SK-N-SH treated with all-trans-retinoic acid at 6 μM for 48 hours (cell line): ENCODE measurements at regions not wholly inside any gene's neighbourhood (a gene's known extent, or its start where the extent isn't known, plus 50 kb on each side); places are given as distances from the start of the nearest gene placed in this dataset.

Experiments used
- ATAC-seq: fragments of 200-7000 bp; cut with Tn5 transposase; 3 replicates; pipeline ENCODE4 v1.9.1; 2020; ENCODE audit warnings: mild to moderate bottlenecking, moderate library complexity
- ARNTL ChIP-seq: fragments of 450-650 bp; formaldehyde crosslinking; IDR thresholded peaks from 2 replicates; pipeline ENCODE4 v1.5.0; 2020; ENCODE audit warnings: low read depth, mild to moderate bottlenecking, moderate library complexity, borderline replicate concordance
- BACH2 ChIP-seq: fragments of 250-450 bp; sonication (Bioruptor Pico); IDR thresholded peaks from 2 replicates; pipeline ENCODE4 v1.9.0; 2021; ENCODE audit warnings: mild to moderate bottlenecking, borderline replicate concordance
- CSDC2 ChIP-seq: fragments of 250-450 bp; sonication (Bioruptor Pico); IDR thresholded peaks from 2 replicates; pipeline ENCODE4 v1.5.0; 2020; ENCODE audit warnings: mild to moderate bottlenecking, moderate library complexity
- ESRRG ChIP-seq: fragments of 250-450 bp; sonication (Bioruptor Pico); IDR thresholded peaks from 2 replicates; pipeline ENCODE4 v1.6.1; 2021; ENCODE audit warnings: mild to moderate bottlenecking
- ISL1 ChIP-seq: fragments of 250-450 bp; sonication (Bioruptor Pico); IDR thresholded peaks from 2 replicates; pipeline ENCODE4 v2.1.2; 2022; ENCODE audit warnings: mild to moderate bottlenecking, moderate library complexity
- OSR1 ChIP-seq: fragments of 250-450 bp; sonication (Bioruptor Pico); IDR thresholded peaks from 2 replicates; pipeline ENCODE4 v1.8.0; 2022; ENCODE audit warnings: moderate library complexity, mild to moderate bottlenecking, inconsistent platforms
- PPARA ChIP-seq: fragments of 250-450 bp; sonication (Bioruptor Pico); IDR thresholded peaks from 2 replicates; pipeline ENCODE4 v1.5.0; 2020; ENCODE audit warnings: mild to moderate bottlenecking, borderline replicate concordance
- RARB ChIP-seq: fragments of 250-450 bp; sonication (Bioruptor Pico); IDR thresholded peaks from 2 replicates; pipeline ENCODE4 v1.8.0; 2021; ENCODE audit warnings: mild to moderate bottlenecking, moderate library complexity
- SNAI2 ChIP-seq: fragments of 250-450 bp; sonication (Bioruptor Pico); IDR thresholded peaks from 2 replicates; pipeline ENCODE4 v1.5.0; 2020; ENCODE audit warnings: mild to moderate bottlenecking, moderate library complexity
- TCF4 ChIP-seq: fragments of 250-450 bp; sonication (Bioruptor Pico); IDR thresholded peaks from 2 replicates; pipeline ENCODE4 v1.8.0; 2021; ENCODE audit warnings: mild to moderate bottlenecking, moderate library complexity, borderline replicate concordance
- TOX ChIP-seq: fragments of 250-450 bp; sonication (Bioruptor Pico); IDR thresholded peaks from 2 replicates; pipeline ENCODE4 v1.8.0; 2021; ENCODE audit warnings: mild to moderate bottlenecking, moderate library complexity, borderline replicate concordance
- ZFP3 ChIP-seq: fragments of 250-450 bp; sonication (Bioruptor Pico); IDR thresholded peaks from 2 replicates; pipeline ENCODE4 v1.5.0; 2020; ENCODE audit warnings: mild to moderate bottlenecking, moderate library complexity
- ZNF565 ChIP-seq: fragments of 450-650 bp; formaldehyde crosslinking; conservative IDR thresholded peaks from 2 replicates; pipeline ENCODE4 v1.5.0; 2020; ENCODE audit warnings: low read depth, mild to moderate bottlenecking, moderate library complexity
- ZNF70 ChIP-seq: fragments of 450-650 bp; formaldehyde crosslinking; IDR thresholded peaks from 2 replicates; pipeline ENCODE4 v1.5.0; 2020; ENCODE audit warnings: mild to moderate bottlenecking, moderate library complexity
- ZNF8 ChIP-seq: fragments of 450-650 bp; formaldehyde crosslinking; IDR thresholded peaks from 2 replicates; pipeline ENCODE4 v1.5.0; 2020; ENCODE audit warnings: mild to moderate bottlenecking, moderate library complexity
- TF ChIP-seq, protein P1 (sequence below): fragments of 250-450 bp; sonication (Bioruptor Pico); IDR thresholded peaks from 2 replicates; pipeline ENCODE4 v1.5.1; 2021; ENCODE audit warnings: mild to moderate bottlenecking, moderate library complexity
- TF ChIP-seq, protein P2 (sequence below): fragments of 250-450 bp; sonication (Bioruptor Pico); IDR thresholded peaks from 2 replicates; pipeline ENCODE4 v1.8.0; 2021; ENCODE audit warnings: low read depth, mild to moderate bottlenecking, moderate library complexity, borderline replicate concordance
- TF ChIP-seq, protein P3 (sequence below): fragments of 250-450 bp; sonication (Bioruptor Pico); IDR thresholded peaks from 2 replicates; pipeline ENCODE4 v1.8.0; 2020; ENCODE audit warnings: mild to moderate bottlenecking, moderate library complexity, borderline replicate concordance
- TF ChIP-seq, protein P4 (sequence below): fragments of 250-450 bp; sonication (Bioruptor Pico); IDR thresholded peaks from 2 replicates; pipeline ENCODE4 v1.5.1; 2020; ENCODE audit warnings: low read depth, mild to moderate bottlenecking, moderate library complexity
- TF ChIP-seq, protein P5 (sequence below): fragments of 250-450 bp; sonication (Bioruptor Pico); IDR thresholded peaks from 2 replicates; pipeline ENCODE4 v1.5.0; 2020; ENCODE audit warnings: mild to moderate bottlenecking, moderate library complexity

DNA sequence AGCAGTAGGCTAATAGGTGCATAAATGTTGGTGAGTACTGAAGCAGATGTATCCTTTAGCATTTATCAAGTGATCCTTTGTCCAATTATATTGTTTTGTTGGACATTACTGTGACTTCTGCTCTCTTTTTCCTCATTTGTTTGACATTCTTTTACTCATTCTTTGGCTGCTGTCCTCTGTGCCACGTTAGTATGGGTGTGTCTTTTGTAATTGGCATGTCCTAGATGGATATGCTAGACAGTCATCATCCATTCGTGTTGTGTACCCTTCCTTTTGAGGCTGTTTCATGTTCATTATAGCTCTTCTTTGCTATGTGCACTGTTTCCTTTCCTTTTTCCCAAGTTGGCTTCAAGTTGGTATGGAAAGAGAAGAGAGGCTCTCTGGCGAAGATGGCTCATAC lies 284.7 kb downstream of the CYP26B1 start (continued):
- TF ChIP-seq, protein P1, sequence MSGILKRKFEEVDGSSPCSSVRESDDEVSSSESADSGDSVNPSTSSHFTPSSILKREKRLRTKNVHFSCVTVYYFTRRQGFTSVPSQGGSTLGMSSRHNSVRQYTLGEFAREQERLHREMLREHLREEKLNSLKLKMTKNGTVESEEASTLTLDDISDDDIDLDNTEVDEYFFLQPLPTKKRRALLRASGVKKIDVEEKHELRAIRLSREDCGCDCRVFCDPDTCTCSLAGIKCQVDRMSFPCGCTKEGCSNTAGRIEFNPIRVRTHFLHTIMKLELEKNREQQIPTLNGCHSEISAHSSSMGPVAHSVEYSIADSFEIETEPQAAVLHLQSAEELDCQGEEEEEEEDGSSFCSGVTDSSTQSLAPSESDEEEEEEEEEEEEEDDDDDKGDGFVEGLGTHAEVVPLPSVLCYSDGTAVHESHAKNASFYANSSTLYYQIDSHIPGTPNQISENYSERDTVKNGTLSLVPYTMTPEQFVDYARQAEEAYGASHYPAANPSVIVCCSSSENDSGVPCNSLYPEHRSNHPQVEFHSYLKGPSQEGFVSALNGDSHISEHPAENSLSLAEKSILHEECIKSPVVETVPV: no peak

DNA sequence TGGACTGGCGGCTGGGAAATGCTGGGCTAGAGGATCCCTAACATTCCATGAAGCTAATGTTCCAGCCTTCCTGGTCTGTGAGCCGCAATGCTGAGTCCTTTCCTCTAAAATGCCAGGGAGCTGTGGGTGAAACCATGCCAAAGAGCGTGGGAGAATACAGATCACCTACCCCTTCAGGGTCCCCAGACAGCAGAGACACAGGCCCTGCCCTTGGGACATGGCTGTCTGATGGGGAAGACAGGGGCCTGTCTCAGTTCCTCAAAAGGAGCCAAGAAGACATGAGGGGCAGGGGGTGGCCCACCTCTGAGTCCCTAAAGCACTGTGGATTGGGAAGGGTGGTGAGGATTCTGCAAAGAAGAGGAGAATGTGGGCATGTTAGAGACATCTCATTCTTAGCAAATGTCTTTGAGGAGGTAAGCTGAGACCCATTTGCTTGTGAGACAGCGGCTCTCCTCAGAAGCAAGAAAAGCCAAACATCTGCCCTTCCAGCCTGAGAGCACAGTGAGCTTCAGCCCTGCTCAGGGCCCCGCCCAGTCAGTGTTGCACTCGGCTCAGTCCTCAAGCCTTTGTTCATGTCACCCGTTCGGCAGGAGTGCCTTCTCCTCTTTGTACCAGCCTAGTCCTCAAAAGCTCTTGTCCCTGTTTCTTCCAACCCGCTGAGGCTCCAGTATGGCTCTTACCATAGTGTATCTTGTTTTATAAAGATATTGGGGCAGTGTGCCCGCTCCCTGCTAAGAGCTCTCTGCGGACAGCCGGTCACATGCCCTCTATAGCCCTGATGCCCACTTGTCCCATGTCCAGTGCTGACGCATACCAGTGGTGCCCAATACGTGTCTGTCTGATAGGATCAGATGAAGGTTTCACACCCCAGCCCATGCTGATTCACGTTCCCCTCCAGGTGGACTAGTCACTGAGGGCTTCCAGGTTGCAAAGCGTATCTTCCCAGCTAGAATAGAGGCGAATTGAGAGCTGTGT lies 286.2 kb downstream of the CYP26B1 start:
- TF ChIP-seq ZFP3 (CRISPR knock-in tag) (no peak), SNAI2 (no peak), ZNF70 (CRISPR knock-in tag) (no peak), RARB (CRISPR knock-in tag) (no peak), ARNTL (no peak), PPARA (no peak), BACH2 (CRISPR knock-in tag) (no peak), ISL1 (CRISPR knock-in tag) (no peak)
- TF ChIP-seq, protein P2, sequence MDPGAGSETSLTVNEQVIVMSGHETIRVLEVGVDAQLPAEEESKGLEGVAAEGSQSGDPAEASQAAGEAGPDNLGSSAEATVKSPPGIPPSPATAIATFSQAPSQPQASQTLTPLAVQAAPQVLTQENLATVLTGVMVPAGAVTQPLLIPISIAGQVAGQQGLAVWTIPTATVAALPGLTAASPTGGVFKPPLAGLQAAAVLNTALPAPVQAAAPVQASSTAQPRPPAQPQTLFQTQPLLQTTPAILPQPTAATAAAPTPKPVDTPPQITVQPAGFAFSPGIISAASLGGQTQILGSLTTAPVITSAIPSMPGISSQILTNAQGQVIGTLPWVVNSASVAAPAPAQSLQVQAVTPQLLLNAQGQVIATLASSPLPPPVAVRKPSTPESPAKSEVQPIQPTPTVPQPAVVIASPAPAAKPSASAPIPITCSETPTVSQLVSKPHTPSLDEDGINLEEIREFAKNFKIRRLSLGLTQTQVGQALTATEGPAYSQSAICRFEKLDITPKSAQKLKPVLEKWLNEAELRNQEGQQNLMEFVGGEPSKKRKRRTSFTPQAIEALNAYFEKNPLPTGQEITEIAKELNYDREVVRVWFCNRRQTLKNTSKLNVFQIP (CRISPR knock-in tag): no peak
- TF ChIP-seq, protein P3, sequence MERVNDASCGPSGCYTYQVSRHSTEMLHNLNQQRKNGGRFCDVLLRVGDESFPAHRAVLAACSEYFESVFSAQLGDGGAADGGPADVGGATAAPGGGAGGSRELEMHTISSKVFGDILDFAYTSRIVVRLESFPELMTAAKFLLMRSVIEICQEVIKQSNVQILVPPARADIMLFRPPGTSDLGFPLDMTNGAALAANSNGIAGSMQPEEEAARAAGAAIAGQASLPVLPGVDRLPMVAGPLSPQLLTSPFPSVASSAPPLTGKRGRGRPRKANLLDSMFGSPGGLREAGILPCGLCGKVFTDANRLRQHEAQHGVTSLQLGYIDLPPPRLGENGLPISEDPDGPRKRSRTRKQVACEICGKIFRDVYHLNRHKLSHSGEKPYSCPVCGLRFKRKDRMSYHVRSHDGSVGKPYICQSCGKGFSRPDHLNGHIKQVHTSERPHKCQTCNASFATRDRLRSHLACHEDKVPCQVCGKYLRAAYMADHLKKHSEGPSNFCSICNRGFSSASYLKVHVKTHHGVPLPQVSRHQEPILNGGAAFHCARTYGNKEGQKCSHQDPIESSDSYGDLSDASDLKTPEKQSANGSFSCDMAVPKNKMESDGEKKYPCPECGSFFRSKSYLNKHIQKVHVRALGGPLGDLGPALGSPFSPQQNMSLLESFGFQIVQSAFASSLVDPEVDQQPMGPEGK: no peak
- no peak for ATAC-seq

DNA sequence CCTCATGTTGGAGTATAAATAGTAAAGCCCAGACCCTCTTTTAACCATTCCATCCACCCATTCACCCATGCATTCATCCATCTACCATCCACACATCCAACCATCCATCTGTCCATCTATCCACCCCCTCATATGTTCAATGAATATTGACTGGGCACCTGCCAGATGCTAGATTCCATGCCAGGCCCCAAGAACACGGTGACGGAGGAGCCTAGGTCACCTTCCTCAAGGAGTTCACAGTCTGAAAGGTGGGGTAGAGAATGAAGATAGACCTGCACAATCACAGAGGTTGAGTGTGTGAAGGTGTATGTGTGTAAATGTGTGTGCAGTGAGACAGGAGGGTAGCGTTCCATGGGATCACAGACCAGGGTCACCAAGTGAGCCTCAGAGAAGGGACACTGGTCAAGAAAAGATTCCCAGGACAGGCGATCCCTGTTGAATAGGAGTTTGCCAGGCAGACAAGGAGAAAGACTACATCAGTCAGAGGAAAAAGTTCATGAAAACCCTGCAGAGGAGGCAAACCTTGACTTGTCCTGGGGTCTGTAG lies 287.2 kb downstream of the CYP26B1 start:
- TF ChIP-seq, protein P2 (CRISPR knock-in tag): no peak
- no peak for TF ChIP-seq BACH2 (CRISPR knock-in tag)
- no peak for TF ChIP-seq CSDC2 (CRISPR knock-in tag)
- TF ChIP-seq ARNTL: no peak
- no peak for TF ChIP-seq ZNF70 (CRISPR knock-in tag)
- no peak for TF ChIP-seq TOX (CRISPR knock-in tag)
- TF ChIP-seq, protein P4, sequence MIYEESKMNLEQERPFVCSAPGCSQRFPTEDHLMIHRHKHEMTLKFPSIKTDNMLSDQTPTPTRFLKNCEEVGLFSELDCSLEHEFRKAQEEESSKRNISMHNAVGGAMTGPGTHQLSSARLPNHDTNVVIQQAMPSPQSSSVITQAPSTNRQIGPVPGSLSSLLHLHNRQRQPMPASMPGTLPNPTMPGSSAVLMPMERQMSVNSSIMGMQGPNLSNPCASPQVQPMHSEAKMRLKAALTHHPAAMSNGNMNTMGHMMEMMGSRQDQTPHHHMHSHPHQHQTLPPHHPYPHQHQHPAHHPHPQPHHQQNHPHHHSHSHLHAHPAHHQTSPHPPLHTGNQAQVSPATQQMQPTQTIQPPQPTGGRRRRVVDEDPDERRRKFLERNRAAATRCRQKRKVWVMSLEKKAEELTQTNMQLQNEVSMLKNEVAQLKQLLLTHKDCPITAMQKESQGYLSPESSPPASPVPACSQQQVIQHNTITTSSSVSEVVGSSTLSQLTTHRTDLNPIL (CRISPR knock-in tag): no peak
- no peak for TF ChIP-seq RARB (CRISPR knock-in tag)
- TF ChIP-seq ESRRG (CRISPR knock-in tag): no peak
- no peak for TF ChIP-seq OSR1 (CRISPR knock-in tag)
- no peak for TF ChIP-seq TCF4 (CRISPR knock-in tag)
- no peak for TF ChIP-seq ZNF8
- no peak for TF ChIP-seq ZNF565 (CRISPR knock-in tag)
- TF ChIP-seq, protein P5, sequence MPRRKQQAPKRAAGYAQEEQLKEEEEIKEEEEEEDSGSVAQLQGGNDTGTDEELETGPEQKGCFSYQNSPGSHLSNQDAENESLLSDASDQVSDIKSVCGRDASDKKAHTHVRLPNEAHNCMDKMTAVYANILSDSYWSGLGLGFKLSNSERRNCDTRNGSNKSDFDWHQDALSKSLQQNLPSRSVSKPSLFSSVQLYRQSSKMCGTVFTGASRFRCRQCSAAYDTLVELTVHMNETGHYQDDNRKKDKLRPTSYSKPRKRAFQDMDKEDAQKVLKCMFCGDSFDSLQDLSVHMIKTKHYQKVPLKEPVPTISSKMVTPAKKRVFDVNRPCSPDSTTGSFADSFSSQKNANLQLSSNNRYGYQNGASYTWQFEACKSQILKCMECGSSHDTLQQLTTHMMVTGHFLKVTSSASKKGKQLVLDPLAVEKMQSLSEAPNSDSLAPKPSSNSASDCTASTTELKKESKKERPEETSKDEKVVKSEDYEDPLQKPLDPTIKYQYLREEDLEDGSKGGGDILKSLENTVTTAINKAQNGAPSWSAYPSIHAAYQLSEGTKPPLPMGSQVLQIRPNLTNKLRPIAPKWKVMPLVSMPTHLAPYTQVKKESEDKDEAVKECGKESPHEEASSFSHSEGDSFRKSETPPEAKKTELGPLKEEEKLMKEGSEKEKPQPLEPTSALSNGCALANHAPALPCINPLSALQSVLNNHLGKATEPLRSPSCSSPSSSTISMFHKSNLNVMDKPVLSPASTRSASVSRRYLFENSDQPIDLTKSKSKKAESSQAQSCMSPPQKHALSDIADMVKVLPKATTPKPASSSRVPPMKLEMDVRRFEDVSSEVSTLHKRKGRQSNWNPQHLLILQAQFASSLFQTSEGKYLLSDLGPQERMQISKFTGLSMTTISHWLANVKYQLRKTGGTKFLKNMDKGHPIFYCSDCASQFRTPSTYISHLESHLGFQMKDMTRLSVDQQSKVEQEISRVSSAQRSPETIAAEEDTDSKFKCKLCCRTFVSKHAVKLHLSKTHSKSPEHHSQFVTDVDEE (CRISPR knock-in tag): no peak
- TF ChIP-seq, protein P1: no peak
- TF ChIP-seq, protein P3: no peak
- no peak for ATAC-seq
